Fibroblast of pulmonary artery (primary cell): ENCODE measurements at regions not wholly inside any gene's neighbourhood (a gene's known extent, or its start where the extent isn't known, plus 50 kb on each side); places are given as distances from the start of the nearest gene placed in this dataset.
"Not testable (repeated sequence)": the region's sequence is repeated elsewhere in the genome, so short reads cannot be mapped to it uniquely, and the experiment has no call there.

Source experiments
- DNase-seq: peaks from one replicate; pipeline ENCODE4 v3.0.0-alpha.2; 2010; ENCODE audit warnings: low read depth
- H3K4me3 ChIP-seq: replicated peaks from 2 replicates; pipeline ENCODE4 v1.5.1; 2011; ENCODE audit warnings: low read depth, mild to moderate bottlenecking, control low read depth, low read length, moderate library complexity
- TF ChIP-seq, protein P1 (sequence below): IDR thresholded peaks from 2 replicates; pipeline ENCODE4 v1.5.1; 2011; ENCODE audit warnings: mild to moderate bottlenecking, control low read depth, low read length, inconsistent platforms; ENCODE audit errors: missing control alignments

DNA sequence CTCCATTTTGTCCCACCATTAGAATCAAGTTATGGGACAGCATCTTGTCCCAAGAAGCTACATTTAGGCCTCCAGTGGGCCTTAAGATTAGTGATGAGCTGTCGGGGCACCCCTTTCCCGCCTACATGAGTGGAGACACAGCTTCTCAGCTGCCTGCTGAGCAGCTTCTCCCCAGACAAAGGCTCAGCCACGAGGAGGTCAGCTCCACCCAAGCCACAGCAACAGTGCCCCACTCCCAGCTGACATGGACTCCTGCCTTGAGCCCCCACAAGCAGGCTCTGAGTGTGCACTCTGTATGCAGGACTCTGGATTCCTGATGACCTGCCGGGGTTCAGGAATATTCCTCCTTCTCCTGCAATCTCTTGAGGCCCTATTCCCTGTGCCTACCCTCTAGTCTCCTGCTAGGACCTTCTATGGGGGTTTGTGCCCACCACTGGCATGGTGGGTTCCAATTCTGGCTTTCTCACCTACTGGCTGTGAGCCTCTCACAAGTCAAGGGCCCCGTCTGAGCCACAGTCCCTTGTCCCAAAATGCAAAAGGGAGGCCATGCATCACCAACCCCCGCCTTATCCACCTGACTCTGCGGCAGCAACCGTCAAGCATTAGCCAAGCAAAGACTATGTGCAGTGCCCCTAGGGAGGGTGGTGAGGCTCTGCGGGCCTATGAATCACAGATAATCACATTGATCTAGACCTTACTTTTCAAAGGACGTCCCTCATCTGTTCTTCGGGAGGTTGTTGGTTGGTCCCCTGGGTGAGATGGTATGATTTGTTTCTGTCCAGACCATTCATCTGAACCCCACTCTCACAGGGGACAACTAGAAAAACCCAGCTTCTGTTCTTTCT, 269.1 kb downstream of the MED10 start:
- TF ChIP-seq, protein P1, sequence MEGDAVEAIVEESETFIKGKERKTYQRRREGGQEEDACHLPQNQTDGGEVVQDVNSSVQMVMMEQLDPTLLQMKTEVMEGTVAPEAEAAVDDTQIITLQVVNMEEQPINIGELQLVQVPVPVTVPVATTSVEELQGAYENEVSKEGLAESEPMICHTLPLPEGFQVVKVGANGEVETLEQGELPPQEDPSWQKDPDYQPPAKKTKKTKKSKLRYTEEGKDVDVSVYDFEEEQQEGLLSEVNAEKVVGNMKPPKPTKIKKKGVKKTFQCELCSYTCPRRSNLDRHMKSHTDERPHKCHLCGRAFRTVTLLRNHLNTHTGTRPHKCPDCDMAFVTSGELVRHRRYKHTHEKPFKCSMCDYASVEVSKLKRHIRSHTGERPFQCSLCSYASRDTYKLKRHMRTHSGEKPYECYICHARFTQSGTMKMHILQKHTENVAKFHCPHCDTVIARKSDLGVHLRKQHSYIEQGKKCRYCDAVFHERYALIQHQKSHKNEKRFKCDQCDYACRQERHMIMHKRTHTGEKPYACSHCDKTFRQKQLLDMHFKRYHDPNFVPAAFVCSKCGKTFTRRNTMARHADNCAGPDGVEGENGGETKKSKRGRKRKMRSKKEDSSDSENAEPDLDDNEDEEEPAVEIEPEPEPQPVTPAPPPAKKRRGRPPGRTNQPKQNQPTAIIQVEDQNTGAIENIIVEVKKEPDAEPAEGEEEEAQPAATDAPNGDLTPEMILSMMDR: no peak
- H3K4me3 ChIP-seq: no peak overlapping the region
- no peak for DNase-seq

DNA sequence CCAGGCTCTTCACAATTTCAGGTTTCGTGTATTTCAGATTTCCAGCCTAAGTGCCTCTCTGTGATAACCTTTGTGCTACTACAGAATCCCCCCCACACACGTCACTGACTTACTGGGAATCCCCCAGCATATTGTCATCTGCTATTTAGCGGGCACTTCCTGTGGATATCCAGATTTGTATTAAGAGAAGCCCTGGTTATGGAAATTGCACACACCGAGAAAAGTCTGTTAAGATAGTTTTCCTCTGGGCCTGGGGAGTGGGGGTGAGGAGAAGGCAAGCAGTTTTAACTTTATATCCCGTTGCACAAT, 269.9 kb downstream of the MED10 start:
- no peak overlapping the region for H3K4me3 ChIP-seq
- TF ChIP-seq, protein P1: no peak
- DNase-seq: no peak

DNA sequence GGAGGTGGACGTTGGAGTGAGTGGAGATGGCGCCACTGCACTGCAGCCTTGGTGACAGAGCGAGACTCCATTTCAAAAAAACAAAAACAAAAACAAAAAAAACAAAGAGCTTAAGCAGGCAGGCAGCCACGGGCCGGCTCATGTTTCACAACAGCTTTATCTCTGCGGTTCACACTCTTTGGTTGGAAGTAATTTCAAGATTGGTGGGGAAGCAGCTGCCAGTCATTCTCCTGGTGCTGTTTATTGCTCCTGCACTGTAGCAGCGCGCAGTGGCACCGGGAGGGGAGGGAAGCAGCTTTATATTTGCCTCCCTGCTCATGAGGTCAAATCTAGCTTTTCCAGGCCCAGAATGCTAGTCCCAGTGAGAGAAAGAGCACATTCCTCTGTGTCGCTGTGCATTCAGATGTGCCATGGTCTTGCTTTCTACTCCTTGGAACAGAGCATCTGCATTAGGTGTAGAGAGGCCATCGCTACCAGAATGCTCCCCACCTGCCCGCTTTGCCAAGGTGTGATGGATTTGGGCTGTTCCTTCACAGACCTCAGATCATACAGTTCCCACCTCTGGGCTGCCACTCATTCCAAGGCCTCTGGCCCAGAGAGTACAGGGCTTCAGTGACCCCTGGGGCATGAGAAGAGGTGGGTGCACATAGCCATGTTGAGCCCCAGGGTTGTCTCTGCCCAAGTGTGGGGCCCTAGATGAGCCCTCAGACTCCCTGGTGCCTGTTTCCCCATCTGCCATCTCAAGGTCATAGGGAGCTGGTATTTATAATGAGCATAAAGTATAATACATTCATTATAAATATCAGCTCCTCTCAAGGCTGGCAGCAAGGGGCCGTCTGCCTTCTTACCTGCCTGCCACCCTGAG, 270.4 kb downstream of the MED10 start:
- no peak overlapping the region for H3K4me3 ChIP-seq
- TF ChIP-seq, protein P1: no peak
- DNase-seq: no peak

DNA sequence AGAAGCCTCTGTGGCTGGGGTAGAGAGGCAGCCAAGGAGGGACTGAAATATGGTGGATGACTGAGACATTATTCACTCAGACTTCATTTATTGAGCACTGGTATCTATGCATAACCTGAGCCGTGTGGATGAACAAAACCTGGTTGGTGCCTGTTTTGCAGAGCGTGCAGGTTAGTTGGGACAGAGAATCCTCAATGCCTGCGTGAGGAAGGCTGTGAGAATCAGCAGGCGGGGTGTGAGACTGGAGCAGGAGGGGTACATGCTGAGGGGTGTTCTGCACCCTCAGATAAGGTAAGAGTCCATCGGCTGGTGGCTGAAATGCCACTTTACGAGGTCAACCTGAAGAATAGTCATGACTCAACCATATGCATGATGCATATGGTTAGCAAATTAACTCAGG, 271.6 kb downstream of the MED10 start:
- DNase-seq: no peak
- no peak overlapping the region for H3K4me3 ChIP-seq
- TF ChIP-seq, protein P1: no peak

DNA sequence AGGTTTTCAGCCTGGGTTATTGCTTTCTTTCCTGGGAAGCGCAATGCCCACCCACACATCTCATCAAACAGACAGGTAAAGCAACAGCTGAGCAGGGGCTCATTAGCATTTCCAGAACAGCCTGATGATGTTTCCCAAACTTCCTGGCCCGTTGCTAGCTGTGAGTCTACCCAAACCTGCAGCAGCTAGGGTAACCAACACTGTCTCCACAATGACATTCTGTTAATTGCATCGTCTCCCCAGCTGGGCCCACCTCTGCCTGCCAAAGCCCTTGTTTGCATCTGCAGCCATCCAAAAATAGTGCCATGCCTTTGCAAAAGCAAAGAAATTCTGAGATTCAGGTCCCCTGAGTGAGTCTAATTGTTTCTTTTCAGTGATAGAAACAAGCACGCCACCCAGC, 273.0 kb downstream of the MED10 start:
- H3K4me3 ChIP-seq: no peak overlapping the region
- no peak for DNase-seq
- TF ChIP-seq, protein P1: no peak

DNA sequence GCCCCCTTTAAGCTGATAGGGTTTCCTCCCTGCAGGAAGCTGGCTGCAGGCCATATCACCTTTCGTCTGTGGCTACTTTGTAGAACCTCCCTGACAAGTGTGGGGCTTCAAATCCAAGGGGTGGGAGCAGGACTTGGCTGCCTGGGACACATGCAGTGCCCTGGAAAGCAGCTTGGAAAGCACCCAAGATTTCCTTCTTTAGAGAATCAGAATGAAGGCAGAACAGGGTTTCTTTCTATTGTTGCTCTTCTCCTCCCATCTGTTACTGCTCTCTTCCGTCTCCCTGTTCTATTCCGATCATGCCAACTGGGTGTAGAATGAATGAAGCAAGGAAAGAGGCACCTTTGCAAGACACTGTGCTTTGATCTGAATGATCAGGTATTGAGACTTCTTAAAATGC, 282.2 kb downstream of the MED10 start:
- H3K4me3 ChIP-seq: no peak overlapping the region
- TF ChIP-seq, protein P1: no peak

DNA sequence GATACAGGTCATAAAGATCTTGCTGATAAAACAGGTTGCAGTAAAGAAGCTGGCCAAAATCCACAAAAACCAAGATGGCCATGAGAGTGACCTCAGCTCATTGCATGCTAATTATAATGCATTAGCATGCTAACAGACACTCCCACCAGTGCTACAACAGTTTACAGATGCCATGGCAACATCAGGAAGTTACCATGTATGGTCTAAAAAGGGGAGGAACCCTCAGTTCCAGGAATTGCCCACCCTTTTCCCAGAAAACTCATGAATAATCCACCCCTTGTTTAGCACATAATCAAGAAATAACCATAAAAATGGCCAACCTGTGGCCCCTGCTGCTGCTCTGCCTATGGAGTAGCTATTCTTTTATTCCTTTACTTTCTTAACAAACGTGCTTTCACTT, 284.2 kb downstream of the MED10 start:
- H3K4me3 ChIP-seq, DNase-seq: not testable (repeated sequence)

More for the DNA sequence above, 282.2 kb downstream of the MED10 start:
- no peak for DNase-seq
